Left cardiac atrium (tissue), 4 donors: ENCODE measurements at regions not wholly inside any gene's neighbourhood (a gene's known extent, or its start where the extent isn't known, plus 50 kb on each side); places are given as distances from the start of the nearest gene placed in this dataset.

Source experiments
- ATAC-seq, 2 donors: fragments of 200-7000 bp; cut with Tn5 transposase; one replicate each; pipeline ENCODE4 v1.9.1; 2020; ENCODE audit warnings: mild to moderate bottlenecking in 2 of 2, moderate library complexity in 2 of 2
- DNase-seq: peaks from one replicate; pipeline ENCODE4 v3.0.0-alpha.2; 2020
- intact Hi-C, 2 donors: fragments of 100-400 bp; cut with DNase I; formaldehyde crosslinking; loops; one replicate each; pipeline versions ENCODE4 v1.14.1 to v1.15.1; 2022 to 2023
- donor health status: DM: no; HTN: yes; CAD: no.
- donor health status: DM: no; HTN: yes; CAD: no; lungs with severe emphysema.
- donor health status: DM: yes; HTN: yes; CAD: no.
- donor health status: Dilated cardiomyopathy.

- DNase-seq (no peak), ATAC-seq (no peak)
- intact Hi-C loops = no loop called here
Measured at GRCh38 chr4:26212528-26212927, 108.3 kb upstream of the RBPJ start.

DNA sequence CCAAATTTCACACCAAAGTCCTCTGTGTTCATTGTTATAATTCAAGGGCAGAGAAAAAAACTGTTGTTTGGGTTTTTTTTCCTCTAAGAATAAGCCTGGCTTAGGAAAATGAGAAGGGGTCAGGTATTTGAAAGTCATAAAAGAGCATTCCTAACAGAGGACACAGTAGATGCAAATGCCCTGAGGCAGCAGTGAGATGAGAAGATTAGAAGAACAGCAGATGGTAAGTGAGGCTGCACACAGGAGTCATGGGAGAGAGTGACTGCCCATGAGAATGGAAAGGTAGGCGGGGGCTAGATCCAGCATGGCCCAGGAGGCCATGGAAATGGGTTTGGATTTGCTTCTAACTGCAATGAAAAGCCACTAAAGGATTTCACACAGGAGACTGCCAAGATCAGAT lies 107.5 kb upstream of the RBPJ start:
- ATAC-seq (no peak), DNase-seq (no peak)
- intact Hi-C loops = no loop called here

DNA sequence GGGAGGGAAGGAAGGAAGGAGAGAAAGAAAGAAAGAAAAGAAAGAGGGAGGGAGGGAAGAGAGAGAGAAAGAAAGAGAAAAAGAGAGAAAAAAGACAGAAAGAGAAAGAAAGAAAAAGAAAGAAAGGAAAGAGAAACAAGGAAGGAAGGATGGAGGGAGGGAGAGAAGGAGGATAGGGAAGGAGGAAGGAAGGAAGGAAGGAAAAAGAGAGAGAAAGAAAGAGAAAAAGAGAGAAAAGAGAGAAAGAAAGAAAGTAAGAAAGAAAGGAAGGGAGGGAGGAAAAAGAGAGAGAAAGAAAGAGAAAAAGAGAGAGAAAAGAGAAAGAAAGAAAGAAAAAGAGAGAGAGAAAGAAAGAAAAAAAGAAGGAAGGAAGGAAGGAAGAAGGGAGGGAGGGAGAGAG lies 105.8 kb upstream of the RBPJ start:
- ATAC-seq (no peak), DNase-seq (no peak)
- intact Hi-C loops = no loop called here

- ATAC-seq = no peak
- intact Hi-C loops = no loop called here
- DNase-seq = no peak
Measured at GRCh38 chr4:26215725-26216124, 105.1 kb upstream of the RBPJ start.

GRCh38 chr4:26217481-26217880 lies 103.3 kb upstream of the RBPJ start:
- intact Hi-C loops = no loop called here
- ATAC-seq (no peak), DNase-seq (no peak)

DNA sequence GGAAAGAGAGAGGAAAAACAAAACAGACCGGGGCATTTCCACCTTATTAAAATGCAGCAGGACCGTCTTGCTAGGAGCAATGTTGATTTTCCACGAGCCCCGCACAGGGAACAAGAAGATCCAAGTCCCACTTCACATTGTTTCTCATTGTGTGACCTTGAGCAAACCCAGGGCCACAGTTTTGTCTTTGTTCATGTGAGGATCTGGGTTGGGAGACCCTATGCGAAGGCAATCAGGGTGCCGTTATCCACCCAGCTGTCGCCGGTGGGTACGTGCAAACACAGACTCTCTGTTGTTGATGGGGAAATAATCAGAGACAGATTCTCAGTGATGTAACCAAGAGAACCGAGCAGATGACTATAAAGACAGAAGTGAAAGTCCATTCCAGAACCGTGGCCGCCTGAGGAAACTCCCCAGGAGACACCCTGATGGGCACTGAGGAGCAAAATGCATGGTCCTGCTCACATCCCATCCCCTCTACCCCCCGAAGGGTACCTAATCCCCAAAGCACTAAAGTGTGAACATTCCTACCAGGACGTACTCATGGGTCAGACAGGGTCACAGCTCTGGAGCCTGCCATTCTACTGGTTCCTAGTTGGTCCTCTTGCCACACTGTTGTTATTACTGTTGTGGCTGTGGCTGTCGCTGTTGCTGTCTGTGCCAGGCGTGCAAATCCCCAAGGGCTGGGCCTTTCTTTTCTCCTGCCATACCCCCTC lies 102.7 kb upstream of the RBPJ start:
- intact Hi-C loops = no loop called here

GRCh38 chr4:26218677-26219605 lies 101.9 kb upstream of the RBPJ start:
- intact Hi-C loops = no loop called here

More for the DNA sequence above, 102.7 kb upstream of the RBPJ start:
- ATAC-seq (peak; percentile 34 to 76), DNase-seq (peak; percentile 24)

GRCh38 chr4:26220696-26221095 lies 100.1 kb upstream of the RBPJ start:
- intact Hi-C loops = no loop called here
- DNase-seq (no peak), ATAC-seq (no peak)

More at GRCh38 chr4:26218677-26219605, 101.9 kb upstream of the RBPJ start:
- ATAC-seq (peak in 1 of 2 donors; percentile 37), DNase-seq (no peak)

DNA sequence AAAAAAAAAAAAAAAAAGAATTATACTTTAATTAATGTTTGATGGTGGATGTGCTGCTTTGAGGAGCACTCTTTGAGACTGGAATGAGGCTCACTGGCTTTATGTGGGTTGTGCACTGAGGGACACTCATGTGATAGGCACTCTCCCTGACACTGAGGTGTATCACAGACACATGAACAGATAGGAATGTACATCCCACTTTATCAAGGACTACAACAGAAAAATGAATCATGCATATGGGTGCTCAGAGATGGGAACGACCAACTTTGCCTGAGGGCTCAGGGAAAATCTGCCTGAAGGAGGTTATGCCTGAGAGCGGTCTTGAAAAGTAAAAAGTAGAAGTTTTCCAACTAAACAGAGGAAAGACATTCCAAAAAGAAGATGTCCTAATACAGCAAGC lies 97.7 kb upstream of the RBPJ start:
- intact Hi-C loops = no loop called here
- no peak for ATAC-seq
- no peak for DNase-seq

DNA sequence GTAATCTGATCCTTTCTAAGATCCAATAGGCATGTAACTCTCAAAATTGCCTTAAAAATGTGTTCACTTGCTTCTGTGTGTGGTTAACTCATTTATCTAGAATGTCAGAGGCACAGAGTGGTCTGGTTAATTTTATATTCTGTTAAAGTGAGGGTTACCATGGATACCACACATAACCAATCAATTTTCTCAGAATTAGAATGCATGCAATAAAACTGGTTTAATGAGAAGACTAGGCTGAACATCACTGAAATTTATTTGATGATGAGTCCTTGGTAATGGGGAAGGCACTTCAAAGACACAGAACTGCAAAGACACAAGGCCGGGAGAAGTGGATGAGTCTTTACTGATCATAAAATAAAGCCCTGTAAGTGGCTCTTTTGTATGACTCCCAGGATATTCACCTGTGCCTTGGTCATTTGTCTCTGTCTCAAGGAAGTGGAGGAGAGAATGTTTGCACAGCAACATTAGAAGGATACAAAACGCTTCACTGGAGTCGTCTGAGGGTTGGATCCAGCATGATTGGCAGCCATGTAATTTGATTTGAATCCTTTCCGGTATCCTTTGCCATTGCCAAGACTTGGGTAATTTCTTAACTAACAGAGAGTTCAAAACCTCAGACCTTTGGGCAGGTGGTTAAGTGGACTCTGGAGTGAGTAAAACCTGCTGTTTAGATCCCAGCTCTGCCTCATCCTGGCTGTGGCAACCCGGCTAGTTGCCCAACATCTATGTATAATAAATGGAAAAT lies 94.0 kb upstream of the RBPJ start:
- intact Hi-C loops = no loop called here
- DNase-seq = no peak
- no peak for ATAC-seq

- intact Hi-C loops = no loop called here
Measured at GRCh38 chr4:26227601-26228229, 93.1 kb upstream of the RBPJ start.

GRCh38 chr4:26228883-26229282 lies 91.9 kb upstream of the RBPJ start:
- ATAC-seq = no peak
- no peak for DNase-seq
- intact Hi-C loops = no loop called here

More at GRCh38 chr4:26227601-26228229, 93.1 kb upstream of the RBPJ start:
- DNase-seq (no peak), ATAC-seq (no peak)

DNA sequence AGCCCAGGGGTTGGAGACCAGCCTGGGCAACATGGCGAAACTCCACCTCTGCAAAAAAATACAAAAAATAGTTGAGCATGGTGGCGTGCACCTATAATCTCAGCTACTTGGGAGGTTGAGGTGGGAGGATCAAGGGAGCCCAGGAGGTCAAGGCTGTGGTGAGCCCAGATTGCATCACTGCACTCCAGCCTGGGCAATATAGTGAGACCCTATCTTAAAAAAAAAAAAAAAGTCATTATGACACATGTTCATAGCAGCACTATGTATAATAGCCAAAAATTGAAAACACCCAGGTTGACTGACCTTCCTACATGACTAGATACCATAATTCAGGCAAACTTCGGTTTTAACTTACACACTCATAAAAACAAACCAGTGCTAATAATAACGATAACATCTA lies 90.8 kb upstream of the RBPJ start:
- intact Hi-C loops = no loop called here
- ATAC-seq (no peak), DNase-seq (no peak)

GRCh38 chr4:26233350-26233749 lies 87.5 kb upstream of the RBPJ start:
- no peak for DNase-seq
- intact Hi-C loops = no loop called here
- ATAC-seq = no peak

GRCh38 chr4:26235500-26235899 lies 85.3 kb upstream of the RBPJ start:
- DNase-seq = peak; percentile 28
- intact Hi-C loops = no loop called here

DNA sequence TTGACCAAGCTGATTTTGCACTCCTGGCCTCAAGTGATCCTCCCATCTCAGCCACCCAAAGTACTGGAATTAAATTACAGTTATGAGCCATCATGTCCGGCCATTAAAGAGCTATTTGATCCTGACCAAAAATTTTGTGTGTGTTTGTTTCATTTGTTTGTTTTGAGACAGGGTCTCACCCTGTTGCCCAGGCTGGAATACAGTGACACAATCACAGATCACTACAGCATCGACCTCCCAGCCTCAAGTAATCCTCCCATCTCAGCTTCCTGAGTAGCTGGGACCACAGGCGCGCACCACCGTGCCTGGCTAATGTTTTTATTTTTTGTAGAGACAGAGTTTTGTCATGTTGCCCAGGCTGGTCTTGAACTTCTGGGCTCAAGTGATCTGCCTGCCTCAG lies 82.9 kb upstream of the RBPJ start:
- no peak for ATAC-seq
- intact Hi-C loops = no loop called here
- DNase-seq = no peak

More at GRCh38 chr4:26235500-26235899, 85.3 kb upstream of the RBPJ start:
- ATAC-seq = peak; percentile 90 to 93

- DNase-seq = no peak
- ATAC-seq = no peak
- intact Hi-C loops = no loop called here
Measured at GRCh38 chr4:26238426-26238777, 82.4 kb upstream of the RBPJ start.

GRCh38 chr4:26238778-26239679 lies 81.8 kb upstream of the RBPJ start:
- intact Hi-C loops = no loop called here
- ATAC-seq (peak; percentile 20 to 41), DNase-seq (no peak)
